CD14-positive monocyte (primary cell): ENCODE measurements at regions not wholly inside any gene's neighbourhood (a gene's known extent, or its start where the extent isn't known, plus 50 kb on each side); places are given as distances from the start of the nearest gene placed in this dataset.

ENCODE experiments used
- DNase-seq, 3 donors: peaks; one replicate each; pipeline ENCODE4 v3.0.0-alpha.2; 2011 to 2022
- H2AFZ ChIP-seq: 2 replicates; pipeline ENCODE4 v1.6.0; 2012; ENCODE audit warnings: mild to moderate bottlenecking, low read depth, low read length, inconsistent platforms; ENCODE audit not compliant: insufficient read depth, poor library complexity, severe bottlenecking
- H3K27ac ChIP-seq, 2 donors: 1 replicate in 1 of 2; 2 replicates in 1 of 2; pipeline ENCODE4 v1.5.1; 2012 to 2013; ENCODE audit warnings: low read length in 2 of 2, control low read depth in 1 of 2, inconsistent platforms in 1 of 2, low read depth in 1 of 2, mild to moderate bottlenecking in 1 of 2
- H3K27me3 ChIP-seq, 2 donors: one replicate each; pipeline versions ENCODE4 v1.6.0 to v1.6.1; 2011 to 2013; ENCODE audit warnings: low read length in 2 of 2; ENCODE audit not compliant: control insufficient read depth in 2 of 2, insufficient read depth in 2 of 2
- H3K36me3 ChIP-seq, 2 donors: replicated peaks in 1 of 2; 1 replicate in 1 of 2; 2 replicates in 1 of 2; pipeline versions ENCODE4 v1.5.1 to v1.6.1; 2012 to 2013; ENCODE audit warnings: low read length in 2 of 2, control low read depth in 1 of 2, inconsistent platforms in 1 of 2, mild to moderate bottlenecking in 1 of 2; ENCODE audit not compliant: insufficient read depth in 2 of 2, control insufficient read depth in 1 of 2
- H3K4me1 ChIP-seq, 2 donors: 1 replicate in 1 of 2; 2 replicates in 1 of 2; pipeline versions ENCODE4 v1.5.1 to v1.6.1; 2012 to 2013; ENCODE audit warnings: low read length in 2 of 2, control low read depth in 1 of 2, inconsistent platforms in 1 of 2, mild to moderate bottlenecking in 1 of 2, moderate library complexity in 1 of 2; ENCODE audit not compliant: insufficient read depth in 2 of 2, control insufficient read depth in 1 of 2
- H3K4me2 ChIP-seq: replicated peaks from 2 replicates; pipeline ENCODE3; 2012; ENCODE audit warnings: low read length, moderate library complexity, mild to moderate bottlenecking; ENCODE audit not compliant: poor library complexity, severe bottlenecking; ENCODE audit errors: extremely low read depth
- H3K4me3 ChIP-seq, 3 experiments: fragments of 200-600 bp in 1 of 3; sonication (generic) in 1 of 3; replicated peaks in 1 of 3; 1 replicate in 2 of 3; 2 replicates in 1 of 3; pipeline ENCODE4 v1.5.1; 2011 to 2013; ENCODE audit warnings: low read length in 3 of 3, mild to moderate bottlenecking in 3 of 3, control low read depth in 2 of 3, low read depth in 2 of 3, inconsistent platforms in 1 of 3, moderate library complexity in 1 of 3
- H3K79me2 ChIP-seq: 2 replicates; pipeline ENCODE4 v1.6.0; 2012; ENCODE audit warnings: mild to moderate bottlenecking, control low read depth, inconsistent platforms, low read length, moderate library complexity; ENCODE audit not compliant: insufficient read depth
- H3K9ac ChIP-seq: 2 replicates; pipeline ENCODE4 v1.6.0; 2017; ENCODE audit warnings: low read length, mild to moderate bottlenecking; ENCODE audit not compliant: insufficient read depth, poor library complexity, severe bottlenecking
- H3K9me3 ChIP-seq, 2 donors: replicated peaks in 1 of 2; 1 replicate in 1 of 2; 2 replicates in 1 of 2; pipeline versions ENCODE4 v1.5.1 to v1.6.1; 2012 to 2013; ENCODE audit warnings: low read length in 2 of 2, control low read depth in 1 of 2; ENCODE audit not compliant: control insufficient read depth in 1 of 2, insufficient read depth in 1 of 2
- H4K20me1 ChIP-seq: 2 replicates; pipeline ENCODE4 v1.6.0; 2012; ENCODE audit warnings: mild to moderate bottlenecking, low read length, control low read depth, moderate library complexity; ENCODE audit not compliant: insufficient read depth
- H3K27ac Mint-ChIP-seq, 7 donors: one replicate each; pipeline ENCODE4 v1.8.0; 2020; ENCODE audit warnings: mild to moderate bottlenecking in 7 of 7, mixed read lengths in 7 of 7, moderate library complexity in 6 of 7, inconsistent platforms in 2 of 7
- H3K27me3 Mint-ChIP-seq, 3 donors: one replicate each; pipeline ENCODE4 v1.8.0; 2021 to 2022; ENCODE audit warnings: low read depth in 3 of 3, mild to moderate bottlenecking in 3 of 3, mixed read lengths in 3 of 3, moderate library complexity in 3 of 3, inconsistent platforms in 1 of 3
- H3K36me3 Mint-ChIP-seq, 2 donors: one replicate each; pipeline ENCODE4 v1.8.0; 2020; ENCODE audit warnings: mixed read lengths in 2 of 2, inconsistent platforms in 1 of 2, mild to moderate bottlenecking in 1 of 2
- H3K4me1 Mint-ChIP-seq: one replicate; pipeline ENCODE4 v1.8.0; 2020; ENCODE audit warnings: mild to moderate bottlenecking, mixed read lengths
- H3K4me3 Mint-ChIP-seq, 2 donors: one replicate each; pipeline ENCODE4 v1.8.0; 2020; ENCODE audit warnings: mild to moderate bottlenecking in 2 of 2, mixed read lengths in 2 of 2, moderate library complexity in 1 of 2
- H3K9me3 Mint-ChIP-seq, 7 donors: one replicate each; pipeline ENCODE4 v1.8.0; 2020 to 2022; ENCODE audit warnings: mixed read lengths in 7 of 7, mild to moderate bottlenecking in 6 of 7, moderate library complexity in 6 of 7, inconsistent platforms in 2 of 7
- CTCF ChIP-seq: fragments of 200-600 bp; IDR thresholded peaks from one replicate; pipeline ENCODE4 v1.8.0; 2022; ENCODE audit warnings: antibody characterized with exemption, mild to moderate bottlenecking
- WGBS: methylation state at CpG from one replicate; pipeline ENCODE4 v1.1.5; 2013; ENCODE audit warnings: missing lambda C conversion rate; ENCODE audit not compliant: insufficient coverage; 5-methylcytosine and 5-hydroxymethylcytosine counted together
- intact Hi-C, 2 donors: fragments of 100-400 bp; cut with micrococcal nuclease; formaldehyde crosslinking; loops; one replicate each; pipeline versions ENCODE4 v1.15.0 to v1.15.1; 2023

- WGBS = no CpG with 5 or more reads among the region's 2 CpGs
- peaks cover 2 to 7% of the 10 kb centered on the region in 2 donors for H3K9me3 ChIP-seq
- TF ChIP-seq CTCF = no peak
- H3K4me3 Mint-ChIP-seq = no peak overlapping the region
- no peak overlapping the region for H3K9ac ChIP-seq
- H3K79me2 ChIP-seq = no peaks in the 10 kb centered on the region
- no peak for DNase-seq
- peaks cover 0 to 2% (median 2%) of the 10 kb centered on the region in 3 donors for H3K27me3 Mint-ChIP-seq
- no peaks in the 10 kb centered on the region for H4K20me1 ChIP-seq
- H3K4me2 ChIP-seq = no peak overlapping the region
- H3K36me3 ChIP-seq = no peaks in the 10 kb centered on the region
- H3K27ac ChIP-seq = no peak overlapping the region
- H3K27ac Mint-ChIP-seq = no peak overlapping the region
- no peak overlapping the region for H3K4me3 ChIP-seq
- H3K9me3 Mint-ChIP-seq = peaks cover 2 to 11% (median 6%) of the 10 kb centered on the region in 7 donors
- H3K36me3 Mint-ChIP-seq = no peaks in the 10 kb centered on the region
- H3K27me3 ChIP-seq = no peaks in the 10 kb centered on the region
- intact Hi-C loops = no loop called here
- no peaks in the 10 kb centered on the region for H3K4me1 ChIP-seq
- no peaks in the 10 kb centered on the region for H3K4me1 Mint-ChIP-seq
- no peak overlapping the region for H2AFZ ChIP-seq
Observed at GRCh38 chr1:83531521-83532309, 467.2 kb downstream of the TTLL7 start.

GRCh38 chr1:83530506-83530905 lies 468.4 kb downstream of the TTLL7 start:
- no peak for TF ChIP-seq CTCF
- Mint-ChIP-seq H3K27me3 (peaks cover 1 to 2% (median 2%) of the 10 kb centered on the region in 3 donors), H3K36me3 (no peaks in the 10 kb centered on the region), H3K9me3 (peaks cover 2 to 11% (median 6%) of the 10 kb centered on the region in 7 donors), H3K4me3 (no peak overlapping the region), H3K27ac (no peak overlapping the region), H3K4me1 (no peaks in the 10 kb centered on the region)
- Histone ChIP-seq H2AFZ (no peak overlapping the region), H3K9ac (no peak overlapping the region), H3K4me3 (no peak overlapping the region), H3K9me3 (peaks cover 2% of the 10 kb centered on the region in 2 donors), H3K4me2 (no peak overlapping the region), H4K20me1 (no peaks in the 10 kb centered on the region), H3K27me3 (no peaks in the 10 kb centered on the region), H3K36me3 (no peaks in the 10 kb centered on the region), H3K4me1 (no peaks in the 10 kb centered on the region), H3K27ac (no peak overlapping the region), H3K79me2 (no peaks in the 10 kb centered on the region)
- DNase-seq = no peak
- intact Hi-C loops = no loop called here
- WGBS = no CpG with 5 or more reads among the region's 8 CpGs
